Right lobe of liver (tissue), 6 donors: ENCODE measurements at regions not wholly inside any gene's neighbourhood (a gene's known extent, or its start where the extent isn't known, plus 50 kb on each side); places are given as distances from the start of the nearest gene placed in this dataset.

Experiments used
- ATAC-seq, 4 donors: fragments of 200-7000 bp; cut with Tn5 transposase; one replicate each; pipeline ENCODE4 v1.9.1; 2020; ENCODE audit warnings: mild to moderate bottlenecking in 4 of 4, moderate library complexity in 4 of 4
- DNase-seq, 3 donors: peaks; one replicate each; pipeline ENCODE4 v3.0.0-alpha.2; 2020
- H3K27ac ChIP-seq, 3 donors: fragments of 200-600 bp; one replicate each; pipeline ENCODE4 v1.8.0; 2022
- H3K27me3 ChIP-seq, 2 donors: fragments of 200-600 bp; one replicate each; pipeline ENCODE4 v1.8.0; 2022
- H3K36me3 ChIP-seq, 4 donors: fragments of 200-600 bp; sonication (generic) in 1 of 4; one replicate each; pipeline versions ENCODE4 v1.5.1 to v1.8.0; 2017 to 2022; ENCODE audit warnings: control low read depth in 1 of 4
- H3K4me1 ChIP-seq, 4 donors: fragments of 200-600 bp; sonication (generic) in 1 of 4; one replicate each; pipeline versions ENCODE4 v1.5.1 to v1.8.0; 2017 to 2022; ENCODE audit warnings: control low read depth in 1 of 4
- H3K4me3 ChIP-seq, 3 donors: fragments of 200-600 bp; one replicate each; pipeline ENCODE4 v1.8.0; 2022
- H3K9me3 ChIP-seq, 4 donors: fragments of 200-600 bp; sonication (generic) in 1 of 4; one replicate each; pipeline versions ENCODE4 v1.5.1 to v1.8.0; 2017 to 2022; ENCODE audit warnings: control low read depth in 1 of 4
- CTCF ChIP-seq, 4 donors: fragments of 200-600 bp in 3 of 4; fragments of 450-650 bp in 1 of 4; IDR thresholded peaks; one replicate each; pipeline versions ENCODE4 v1.5.1 to v1.8.0; 2016 to 2022; ENCODE audit warnings: antibody characterized with exemption in 4 of 4, mild to moderate bottlenecking in 2 of 4
- POLR2A ChIP-seq: fragments of 450-650 bp; IDR thresholded peaks from one replicate; pipeline ENCODE4 v1.6.1; 2017; ENCODE audit warnings: antibody characterized with exemption, mild to moderate bottlenecking
- WGBS: methylation state at CpG from one replicate; pipeline ENCODE4 v1.1.6; 2018; ENCODE audit warnings: low coverage, low lambda C conversion rate; ENCODE audit not compliant: insufficient coverage; ENCODE audit errors: missing lambda C conversion rate; 5-methylcytosine and 5-hydroxymethylcytosine counted together
- intact Hi-C, 2 donors: fragments of 100-400 bp; cut with DNase I; formaldehyde crosslinking; loops; one replicate each; pipeline versions ENCODE4 v1.11.2 to v1.14.1; 2022
- donor health status: DM: no; HTN: yes; CAD: no.
- donor health status: DM: no; HTN: no; CAD: no.
- donor health status: DM: no; HTN: no; CAD: no.
- donor health status: DM: no; HTN: yes; CAD: no.
- donor health status: DM: no; HTN: yes; CAD: no.

DNA sequence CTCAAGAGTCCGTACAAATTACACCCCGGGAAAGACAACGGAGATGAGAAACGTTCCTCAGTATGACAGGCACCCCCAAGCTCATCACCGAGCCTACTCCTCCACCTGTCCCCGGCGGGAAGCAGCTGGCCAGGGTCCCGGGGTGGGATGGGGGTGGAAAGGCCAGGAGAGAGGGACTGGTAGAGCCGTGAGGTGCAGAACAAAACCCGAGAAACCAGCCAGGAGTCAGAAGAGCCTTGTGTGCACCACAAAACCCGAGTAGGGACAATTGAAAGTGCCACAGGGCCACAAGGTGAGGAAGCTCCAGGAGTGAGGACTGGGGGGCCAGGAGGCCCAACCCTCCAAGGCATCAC lies 75.5 kb upstream of the SALL3 start:
- Histone ChIP-seq H3K4me1 (no peaks in the 10 kb centered on the region), H3K27me3 (no peaks in the 10 kb centered on the region), H3K9me3 (no peaks in the 10 kb centered on the region), H3K36me3 (no peaks in the 10 kb centered on the region), H3K27ac (no peak overlapping the region), H3K4me3 (no peak overlapping the region)
- intact Hi-C loops: no loop called here
- WGBS: 28% methylated on average over 4 of the region's 11 CpGs
- TF ChIP-seq CTCF (IDR thresholded peaks at IDR 0.05) (no peak), POLR2A (no peak)
- no peak for ATAC-seq
- DNase-seq: no peak

DNA sequence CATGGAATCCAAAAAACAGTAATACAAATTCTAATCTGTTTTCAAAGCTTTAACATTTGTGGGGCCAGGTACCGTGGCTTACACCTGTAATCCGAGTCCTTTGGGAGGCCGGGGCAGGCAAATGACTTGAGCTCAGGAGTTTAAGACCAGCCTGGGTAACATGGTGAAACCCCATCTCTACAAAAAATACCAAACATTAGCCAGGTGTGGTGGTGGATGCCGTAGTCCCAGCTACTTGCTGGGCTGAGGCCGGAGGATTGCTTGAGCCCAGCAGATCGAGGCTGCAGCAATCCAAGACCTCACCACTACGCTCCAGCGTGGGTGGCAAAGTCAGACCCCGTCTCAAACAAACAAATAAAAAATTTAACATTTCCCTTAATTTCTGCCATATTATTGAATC lies 74.3 kb upstream of the SALL3 start:
- H3K4me3 ChIP-seq: no peak overlapping the region
- no peaks in the 10 kb centered on the region for H3K36me3 ChIP-seq
- no peak overlapping the region for H3K27ac ChIP-seq
- ATAC-seq (no peak), DNase-seq (peak in 1 of 3 donors; percentile 8)
- H3K27me3 ChIP-seq: no peaks in the 10 kb centered on the region
- no peaks in the 10 kb centered on the region for H3K4me1 ChIP-seq
- no peaks in the 10 kb centered on the region for H3K9me3 ChIP-seq
- intact Hi-C loops: no loop called here
- TF ChIP-seq POLR2A (no peak), CTCF (IDR thresholded peaks at IDR 0.05) (no peak)
- 67% methylated on average over 9 of the region's 9 CpGs for WGBS

GRCh38 chr18:78906066-78906465 lies 73.6 kb upstream of the SALL3 start:
- no peak overlapping the region for H3K27ac ChIP-seq
- no peaks in the 10 kb centered on the region for H3K36me3 ChIP-seq
- H3K4me1 ChIP-seq: no peaks in the 10 kb centered on the region
- no peaks in the 10 kb centered on the region for H3K27me3 ChIP-seq
- ATAC-seq (no peak), DNase-seq (peak in 1 of 3 donors; percentile 35)
- H3K4me3 ChIP-seq: no peak overlapping the region
- intact Hi-C loops: no loop called here
- WGBS: 78% methylated on average over 9 of the region's 16 CpGs
- no peaks in the 10 kb centered on the region for H3K9me3 ChIP-seq
- no peak for TF ChIP-seq CTCF (IDR thresholded peaks at IDR 0.05)
- TF ChIP-seq POLR2A: no peak

DNA sequence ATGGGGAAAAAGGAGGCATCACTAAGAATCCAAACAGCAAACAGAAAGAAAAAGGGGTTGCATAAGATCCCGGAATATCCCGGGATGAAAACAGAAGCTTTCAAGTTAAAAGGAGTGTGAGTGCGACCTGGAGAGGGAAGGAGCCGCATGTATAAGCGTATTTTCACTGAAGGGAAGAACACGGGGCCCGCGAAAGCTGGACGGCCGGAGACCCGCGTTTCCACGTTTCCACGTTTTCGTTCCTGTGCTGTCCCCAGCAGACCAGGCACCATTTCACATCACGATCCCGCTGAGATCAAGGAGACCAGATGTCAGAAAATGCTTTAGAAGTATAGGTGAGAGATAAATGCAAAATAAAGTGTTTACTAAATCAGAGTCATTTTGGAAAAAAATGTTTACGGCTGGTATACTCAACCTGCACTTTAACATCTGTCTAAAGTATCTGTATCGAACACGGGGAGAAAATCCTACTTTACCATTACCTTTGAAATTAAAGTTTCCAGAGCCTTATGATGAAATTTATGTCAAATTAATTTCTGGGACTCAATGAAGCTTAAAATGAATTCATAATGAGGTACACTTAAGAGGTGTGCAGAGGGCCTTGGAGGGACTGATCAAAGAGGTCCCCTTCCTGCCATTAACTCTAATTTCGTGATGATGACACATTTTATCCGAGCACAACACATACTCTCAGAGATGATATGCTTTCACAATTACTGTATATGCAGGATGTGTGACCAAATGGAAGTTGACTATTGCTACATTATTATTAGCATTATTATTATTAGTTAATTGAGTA lies 71.0 kb upstream of the SALL3 start:
- no peak for TF ChIP-seq POLR2A
- no peak for TF ChIP-seq CTCF (IDR thresholded peaks at IDR 0.05)
- WGBS: 62% methylated on average over 14 of the region's 22 CpGs
- Histone ChIP-seq H3K36me3 (no peaks in the 10 kb centered on the region), H3K4me1 (no peaks in the 10 kb centered on the region), H3K27me3 (no peaks in the 10 kb centered on the region), H3K9me3 (no peaks in the 10 kb centered on the region), H3K27ac (no peak overlapping the region), H3K4me3 (no peak overlapping the region)
- ATAC-seq: no peak
- DNase-seq: peak in 1 of 3 donors; percentile 19
- intact Hi-C loops: no loop called here
